ENCODE measurements at regions not wholly inside any gene's neighbourhood (a gene's known extent, or its start where the extent isn't known, plus 50 kb on each side); places are given as distances from the start of the nearest gene placed in this dataset.
"Not testable (repeated sequence)": the region's sequence is repeated elsewhere in the genome, so short reads cannot be mapped to it uniquely, and the experiment has no call there.

GRCh38 chr10:120212275-120212674 lies 244.8 kb upstream of the PLPP4 start:
- no peak for DNase-seq (ENCODE audit: low spot score in 2 of 2)
- Histone ChIP-seq H3K36me3 (no peaks in the 10 kb centered on the region), H3K4me1 (no peaks in the 10 kb centered on the region), H3K4me3 (no peak overlapping the region), H3K27me3 (no peaks in the 10 kb centered on the region), H3K9me3 (no peaks in the 10 kb centered on the region), H3K27ac (no peak overlapping the region)
- WGBS: 89% methylated on average over 2 of the region's 2 CpGs
- TF ChIP-seq EP300 (IDR thresholded peaks at IDR 0.05) (no peak), POLR2A (IDR thresholded peaks at IDR 0.05) (no peak), POLR2AphosphoS5 (IDR thresholded peaks at IDR 0.05) (no peak), CTCF (IDR thresholded peaks at IDR 0.05) (no peak)

GRCh38 chr10:120213283-120213682 lies 243.7 kb upstream of the PLPP4 start:
- H3K9me3 ChIP-seq; H3K27me3 ChIP-seq; DNase-seq (ENCODE audit: low spot score in 2 of 2); H3K4me1 ChIP-seq; H3K4me3 ChIP-seq; H3K36me3 ChIP-seq; H3K27ac ChIP-seq: not testable (repeated sequence)
- 90% methylated on average over 2 of the region's 2 CpGs for WGBS

- 50% methylated on average over 3 of the region's 3 CpGs for WGBS
- Histone ChIP-seq H3K4me3 (no peak overlapping the region), H3K27me3 (no peaks in the 10 kb centered on the region), H3K36me3 (no peaks in the 10 kb centered on the region), H3K9me3 (no peaks in the 10 kb centered on the region), H3K27ac (no peak overlapping the region), H3K4me1 (no peaks in the 10 kb centered on the region)
- no peak for TF ChIP-seq POLR2A (IDR thresholded peaks at IDR 0.05)
- TF ChIP-seq POLR2AphosphoS5 (IDR thresholded peaks at IDR 0.05): no peak
- no peak for TF ChIP-seq CTCF (IDR thresholded peaks at IDR 0.05)
- TF ChIP-seq EP300 (IDR thresholded peaks at IDR 0.05): no peak
- no peak for DNase-seq (ENCODE audit: low spot score in 2 of 2)
These were observed 239.3 kb upstream of the PLPP4 start for GRCh38 chr10:120217736-120218135.

- Histone ChIP-seq H3K27ac (no peak overlapping the region), H3K4me3 (no peak overlapping the region), H3K9me3 (no peaks in the 10 kb centered on the region), H3K36me3 (no peaks in the 10 kb centered on the region), H3K27me3 (no peaks in the 10 kb centered on the region), H3K4me1 (no peaks in the 10 kb centered on the region)
- no peak for DNase-seq (ENCODE audit: low spot score in 2 of 2)
- TF ChIP-seq POLR2AphosphoS5 (IDR thresholded peaks at IDR 0.05) (no peak), EP300 (IDR thresholded peaks at IDR 0.05) (no peak), POLR2A (IDR thresholded peaks at IDR 0.05) (no peak), CTCF (IDR thresholded peaks at IDR 0.05) (no peak)
- WGBS: 48% methylated on average over 3 of the region's 4 CpGs
These were observed 235.0 kb upstream of the PLPP4 start for GRCh38 chr10:120221873-120222485.

GRCh38 chr10:120229641-120230040 lies 227.4 kb upstream of the PLPP4 start:
- H3K36me3 ChIP-seq: no peaks in the 10 kb centered on the region
- no peaks in the 10 kb centered on the region for H3K4me1 ChIP-seq
- no peaks in the 10 kb centered on the region for H3K27me3 ChIP-seq
- WGBS: 95% methylated on average over 4 of the region's 4 CpGs
- no peak overlapping the region for H3K4me3 ChIP-seq
- H3K9me3 ChIP-seq: no peaks in the 10 kb centered on the region
- TF ChIP-seq EP300 (IDR thresholded peaks at IDR 0.05) (no peak), CTCF (IDR thresholded peaks at IDR 0.05) (no peak), POLR2AphosphoS5 (IDR thresholded peaks at IDR 0.05) (no peak), POLR2A (IDR thresholded peaks at IDR 0.05) (no peak)
- DNase-seq (ENCODE audit: low spot score in 2 of 2): no peak
- H3K27ac ChIP-seq: no peak overlapping the region

GRCh38 chr10:120239695-120240094 lies 217.3 kb upstream of the PLPP4 start:
- H3K4me3 ChIP-seq; H3K36me3 ChIP-seq; H3K9me3 ChIP-seq; H3K4me1 ChIP-seq; H3K27me3 ChIP-seq; H3K27ac ChIP-seq; DNase-seq (ENCODE audit: low spot score in 2 of 2): not testable (repeated sequence)
- WGBS: 62% methylated on average over 9 of the region's 12 CpGs
